ENCODE measurements at regions not wholly inside any gene's neighbourhood (a gene's known extent, or its start where the extent isn't known, plus 50 kb on each side); places are given as distances from the start of the nearest gene placed in this dataset.

DNA sequence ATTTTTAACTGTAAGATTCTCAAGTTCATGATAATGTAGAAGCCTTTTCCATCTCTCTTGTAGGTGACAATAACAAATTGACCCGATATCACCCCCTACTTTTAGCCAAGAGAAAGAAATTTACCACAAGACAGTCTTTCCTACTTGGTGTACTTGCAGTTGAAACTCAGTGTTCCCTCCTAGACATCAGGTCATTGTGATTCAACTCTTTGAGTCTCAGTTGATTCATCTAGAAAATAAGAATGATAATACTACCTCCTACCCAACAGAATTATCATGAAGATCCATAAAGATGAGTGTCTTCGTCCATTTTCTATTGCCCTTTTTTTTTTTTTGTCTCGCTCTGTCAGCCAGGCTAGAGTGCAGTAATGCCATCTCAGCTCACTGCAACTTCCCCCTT is 51.3 kb upstream of the TRERF1 start:
- DNase-seq = no peak
- Histone ChIP-seq H3K36me3 (no peaks in the 10 kb centered on the region), H3K9me3 (no peaks in the 10 kb centered on the region), H3K4me3 (no peak overlapping the region), H3K4me1 (no peaks in the 10 kb centered on the region), H3K27me3 (no peaks in the 10 kb centered on the region), H3K27ac (no peak overlapping the region)
- intact Hi-C loops (cut with DNase I; ENCODE audit: low total_unique reads) = no loop called here
- no peak for TF ChIP-seq POLR2A (IDR thresholded peaks at IDR 0.05)
- TF ChIP-seq, protein P1, sequence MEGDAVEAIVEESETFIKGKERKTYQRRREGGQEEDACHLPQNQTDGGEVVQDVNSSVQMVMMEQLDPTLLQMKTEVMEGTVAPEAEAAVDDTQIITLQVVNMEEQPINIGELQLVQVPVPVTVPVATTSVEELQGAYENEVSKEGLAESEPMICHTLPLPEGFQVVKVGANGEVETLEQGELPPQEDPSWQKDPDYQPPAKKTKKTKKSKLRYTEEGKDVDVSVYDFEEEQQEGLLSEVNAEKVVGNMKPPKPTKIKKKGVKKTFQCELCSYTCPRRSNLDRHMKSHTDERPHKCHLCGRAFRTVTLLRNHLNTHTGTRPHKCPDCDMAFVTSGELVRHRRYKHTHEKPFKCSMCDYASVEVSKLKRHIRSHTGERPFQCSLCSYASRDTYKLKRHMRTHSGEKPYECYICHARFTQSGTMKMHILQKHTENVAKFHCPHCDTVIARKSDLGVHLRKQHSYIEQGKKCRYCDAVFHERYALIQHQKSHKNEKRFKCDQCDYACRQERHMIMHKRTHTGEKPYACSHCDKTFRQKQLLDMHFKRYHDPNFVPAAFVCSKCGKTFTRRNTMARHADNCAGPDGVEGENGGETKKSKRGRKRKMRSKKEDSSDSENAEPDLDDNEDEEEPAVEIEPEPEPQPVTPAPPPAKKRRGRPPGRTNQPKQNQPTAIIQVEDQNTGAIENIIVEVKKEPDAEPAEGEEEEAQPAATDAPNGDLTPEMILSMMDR (IDR thresholded peaks at IDR 0.05) = no peak

DNA sequence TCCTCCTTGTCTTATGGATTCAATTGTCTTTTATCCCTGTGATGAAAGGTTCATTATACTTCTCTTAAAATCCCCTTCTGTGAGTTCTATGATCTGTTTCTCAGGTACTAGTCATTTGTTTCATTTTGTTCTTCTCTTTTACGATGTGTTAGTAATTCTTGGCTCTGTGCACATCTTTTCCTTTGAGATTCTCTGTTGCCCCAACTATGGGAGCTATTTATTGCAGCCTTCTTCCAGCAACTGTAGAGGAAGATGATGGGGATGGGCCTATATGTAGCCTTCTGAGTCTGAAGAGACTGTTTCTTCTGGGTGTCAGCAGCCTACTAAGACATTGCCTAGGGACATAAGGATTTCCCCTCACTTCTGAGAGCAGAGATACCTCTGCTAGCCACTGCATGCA is 50.4 kb upstream of the TRERF1 start:
- intact Hi-C loops (cut with DNase I; ENCODE audit: low total_unique reads) = no loop called here
- peak overlapping the region; percentile 2 to 36 for H3K27ac ChIP-seq
- no peak for TF ChIP-seq POLR2A (IDR thresholded peaks at IDR 0.05)
- TF ChIP-seq, protein P1 (IDR thresholded peaks at IDR 0.05) = no peak
- no peaks in the 10 kb centered on the region for H3K4me1 ChIP-seq
- no peak for DNase-seq
- H3K4me3 ChIP-seq = no peak overlapping the region
- H3K36me3 ChIP-seq = no peaks in the 10 kb centered on the region
- H3K9me3 ChIP-seq = no peaks in the 10 kb centered on the region
- H3K27me3 ChIP-seq = no peaks in the 10 kb centered on the region
